ENCODE measurements at regions not wholly inside any gene's neighbourhood (a gene's known extent, or its start where the extent isn't known, plus 50 kb on each side); places are given as distances from the start of the nearest gene placed in this dataset.

DNA sequence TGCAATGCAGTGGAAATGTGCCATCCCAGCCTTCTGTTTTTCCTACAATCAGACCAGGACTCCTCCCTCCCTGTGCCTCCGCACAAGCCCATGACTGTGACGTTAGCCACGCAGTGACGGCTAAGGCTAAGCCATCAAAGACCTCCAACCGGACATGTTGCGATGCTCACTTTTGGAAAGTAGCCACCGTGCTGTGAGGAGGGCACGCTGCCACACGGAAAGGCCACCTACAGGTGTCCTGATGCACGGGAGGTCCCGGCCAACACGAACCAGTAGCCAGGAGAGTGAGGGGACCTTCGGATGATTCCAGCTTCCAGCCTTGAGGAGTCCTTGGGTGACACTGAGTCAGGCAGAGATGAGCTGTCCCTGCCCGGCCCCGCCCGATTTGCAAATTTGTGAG is 53.9 kb downstream of the FOXL1 start:
- no peak for DNase-seq (ENCODE audit: extremely low read depth in 1 of 2, low read depth in 1 of 2)

DNA sequence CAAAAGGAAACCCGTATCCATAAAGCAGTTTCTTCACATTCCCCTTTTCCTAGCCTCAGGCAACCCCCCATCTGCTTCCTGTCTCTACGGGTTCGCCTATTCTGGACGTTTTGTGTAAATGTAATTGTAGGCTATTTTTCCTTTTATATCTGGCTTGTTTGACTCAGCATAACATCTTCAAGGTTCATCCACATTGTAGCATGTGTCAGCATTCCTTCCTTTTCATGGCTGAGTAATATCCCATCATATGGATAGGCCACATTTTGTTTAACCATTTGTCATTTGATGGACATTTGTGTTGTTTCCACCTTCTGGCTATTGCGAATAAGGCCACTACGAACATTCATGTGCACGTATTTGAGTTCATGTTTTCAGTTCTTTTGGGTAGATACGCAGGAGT is 54.6 kb downstream of the FOXL1 start:
- DNase-seq (ENCODE audit: extremely low read depth in 1 of 2, low read depth in 1 of 2): no peak

DNA sequence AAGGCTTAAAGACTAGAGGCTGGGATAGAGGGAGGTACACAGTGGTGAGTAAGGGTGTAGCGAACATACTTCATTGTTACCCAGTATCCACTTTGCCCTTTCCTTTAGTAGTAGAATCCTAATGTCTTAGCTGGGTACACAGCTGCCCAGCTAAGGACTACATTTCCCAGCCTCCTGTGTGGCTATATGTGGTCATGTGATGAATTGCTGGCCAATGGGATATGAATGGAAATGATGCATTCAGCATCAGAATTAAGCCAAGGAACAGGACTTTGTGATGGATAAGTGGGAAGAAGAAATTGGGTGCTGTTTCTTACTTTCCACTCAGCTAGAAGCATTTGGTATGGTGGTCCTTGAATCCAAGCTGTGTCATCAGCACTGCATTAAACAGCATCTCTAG is 55.9 kb downstream of the FOXL1 start:
- no peak for DNase-seq (ENCODE audit: extremely low read depth in 1 of 2, low read depth in 1 of 2)

DNA sequence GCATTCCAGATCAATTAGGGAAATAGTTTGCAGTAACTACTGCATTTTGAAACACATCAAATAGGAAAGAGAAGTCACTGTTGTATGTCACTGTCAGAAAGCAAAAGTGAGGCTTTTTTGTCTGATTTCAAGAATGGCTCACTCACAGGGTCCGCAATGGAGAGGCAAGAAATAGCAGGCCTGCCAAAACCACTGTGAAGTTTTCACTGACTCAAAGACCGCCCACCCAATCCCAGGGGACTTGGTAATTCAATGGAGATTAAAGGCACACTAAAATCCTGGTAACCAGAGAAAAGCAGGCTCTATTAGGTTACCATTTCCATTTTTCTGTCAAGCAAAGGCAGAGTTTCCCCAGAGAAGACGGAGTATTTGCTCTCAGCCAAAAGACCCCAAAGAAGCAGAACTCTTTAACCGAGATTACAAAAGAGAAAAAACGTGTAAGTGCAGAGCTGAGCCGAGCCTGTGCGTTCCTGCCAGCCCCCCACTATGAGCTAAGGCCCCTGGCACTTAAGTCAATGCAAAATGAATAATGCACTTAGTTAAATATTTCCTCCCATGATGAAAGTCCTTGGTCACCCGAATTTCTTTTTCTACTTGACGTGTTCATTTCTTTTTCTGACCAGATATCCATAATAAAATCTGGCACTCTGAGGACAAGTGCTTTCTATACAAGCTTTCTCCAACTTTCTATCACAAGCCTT is 57.0 kb downstream of the FOXL1 start:
- no peak for DNase-seq (ENCODE audit: extremely low read depth in 1 of 2, low read depth in 1 of 2)

DNA sequence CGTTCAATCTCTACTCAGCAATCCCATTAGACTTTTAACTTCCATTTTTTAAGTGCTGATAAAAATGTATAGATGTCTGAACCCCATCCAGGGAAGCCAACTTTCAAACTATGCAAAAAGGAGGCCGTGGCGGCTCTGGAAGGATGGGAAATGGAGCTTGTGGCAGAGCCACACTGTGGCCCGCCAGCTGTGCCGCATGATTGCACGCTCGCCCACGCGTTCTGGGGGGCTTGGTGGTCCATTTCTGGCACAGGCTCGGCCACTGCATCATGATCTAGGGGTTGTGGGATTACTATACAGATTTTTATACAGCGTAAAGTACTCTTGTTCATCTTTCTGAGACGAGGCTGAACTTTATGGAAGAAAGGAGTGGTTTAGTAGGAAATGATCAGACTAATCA is 57.6 kb downstream of the FOXL1 start:
- DNase-seq (ENCODE audit: extremely low read depth in 1 of 2, low read depth in 1 of 2): no peak

DNA sequence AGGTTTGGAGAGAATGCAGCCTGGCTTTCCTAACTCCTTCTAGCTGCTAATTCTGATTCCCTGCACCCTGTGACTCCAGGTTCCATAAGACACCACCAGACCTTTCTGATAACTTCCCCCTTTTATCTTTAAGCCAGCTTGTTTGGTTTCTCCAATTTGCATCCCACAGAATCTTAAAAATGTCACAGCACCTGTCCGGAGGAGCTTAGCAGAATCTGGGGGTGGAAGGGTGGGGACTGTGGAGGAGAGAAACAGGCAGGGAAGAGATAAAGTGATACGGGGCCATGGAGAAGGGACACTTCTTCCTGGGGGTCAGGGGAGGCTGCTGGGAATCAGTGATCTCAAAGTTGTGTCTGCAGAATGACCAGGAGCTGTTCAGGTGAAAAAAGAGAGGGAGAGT is 59.4 kb downstream of the FOXL1 start:
- no peak for DNase-seq (ENCODE audit: extremely low read depth in 1 of 2, low read depth in 1 of 2)

DNA sequence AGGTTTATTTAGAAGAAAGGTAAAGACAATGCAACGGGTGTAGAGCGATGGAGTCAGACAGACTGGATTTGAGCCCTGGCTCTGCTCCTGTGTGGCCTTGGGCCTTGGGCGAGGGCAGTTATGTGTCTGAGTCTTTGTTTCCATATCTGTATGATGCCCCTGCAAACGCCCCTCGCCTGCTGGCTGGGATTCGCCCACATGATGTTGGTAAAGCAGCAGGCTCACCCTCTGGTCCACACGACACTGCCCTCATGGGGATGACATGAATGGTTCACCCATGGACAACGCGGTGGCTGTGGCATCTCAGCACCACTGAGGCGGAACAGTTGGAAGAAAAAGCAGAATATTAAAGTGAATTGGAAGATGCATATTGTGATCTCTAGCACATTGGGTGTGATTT is 60.3 kb downstream of the FOXL1 start:
- DNase-seq (ENCODE audit: extremely low read depth in 1 of 2, low read depth in 1 of 2): no peak

DNA sequence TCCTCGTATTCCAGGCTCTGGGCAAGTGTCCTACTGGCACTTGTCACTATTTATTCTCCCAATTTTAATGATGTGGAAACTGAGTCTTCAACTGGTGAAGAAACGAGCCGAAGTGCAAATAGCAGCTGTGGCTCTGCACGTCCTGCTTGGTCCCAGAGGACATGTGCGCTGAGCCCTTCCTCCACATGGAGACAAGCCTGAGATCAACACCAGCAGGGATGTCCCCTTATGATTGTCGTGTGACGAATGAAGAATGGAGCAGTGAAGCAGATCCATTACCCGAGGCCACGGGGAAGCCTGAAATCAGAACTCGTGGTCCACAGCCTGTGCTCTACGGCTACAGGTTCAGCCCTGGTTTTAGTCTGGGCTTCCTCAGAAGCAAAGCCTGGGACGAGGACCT is 61.0 kb downstream of the FOXL1 start:
- no peak for DNase-seq (ENCODE audit: extremely low read depth in 1 of 2, low read depth in 1 of 2)

DNA sequence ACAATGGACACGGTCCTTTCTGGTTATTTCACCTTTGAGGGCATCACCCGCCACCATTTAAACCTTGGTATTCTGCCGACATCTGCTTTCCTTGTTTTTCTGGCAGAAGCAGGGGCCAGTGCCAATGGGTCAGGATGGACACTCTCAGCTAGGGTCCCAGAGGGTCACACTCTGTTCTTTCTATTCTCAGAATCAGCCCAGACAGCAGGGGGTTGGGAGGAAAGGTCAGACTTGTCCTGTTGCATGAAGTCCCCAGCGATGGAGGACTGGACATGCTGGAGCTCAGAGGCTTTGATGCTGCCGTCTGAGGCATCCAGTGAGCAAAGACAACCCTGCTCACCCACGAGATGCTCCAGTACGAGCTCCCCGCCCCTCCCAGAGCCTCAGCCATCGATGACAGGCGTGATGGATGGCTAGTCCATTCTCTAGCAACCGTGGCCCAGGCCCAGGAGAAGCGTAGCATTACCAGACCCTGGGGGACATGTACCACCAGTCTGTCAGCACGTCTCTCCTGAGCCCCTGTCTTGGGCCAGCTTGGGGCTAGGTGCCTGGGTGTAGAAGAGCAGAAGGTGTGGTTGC is 62.0 kb downstream of the FOXL1 start:
- DNase-seq (ENCODE audit: extremely low read depth in 1 of 2, low read depth in 1 of 2): no peak

DNA sequence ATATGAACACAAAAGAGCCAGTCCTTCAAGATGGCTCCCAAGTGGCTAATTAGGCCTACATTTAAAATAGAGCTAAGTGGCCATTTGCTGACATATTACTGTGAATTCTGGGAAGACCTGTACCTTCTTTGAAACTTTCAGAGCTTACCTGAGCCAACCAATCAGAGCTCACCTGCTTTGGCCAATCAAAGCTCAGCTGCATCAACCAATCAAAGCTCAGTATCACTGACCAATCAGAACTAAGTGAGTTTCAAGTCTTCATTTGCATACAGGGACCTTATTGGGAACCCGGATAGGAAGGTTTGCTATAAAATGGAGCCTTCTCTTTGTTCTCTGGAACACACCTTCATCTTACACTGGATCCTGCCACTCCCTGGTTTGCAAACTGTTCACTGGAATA is 63.7 kb downstream of the FOXL1 start:
- no peak for DNase-seq (ENCODE audit: extremely low read depth in 1 of 2, low read depth in 1 of 2)

DNA sequence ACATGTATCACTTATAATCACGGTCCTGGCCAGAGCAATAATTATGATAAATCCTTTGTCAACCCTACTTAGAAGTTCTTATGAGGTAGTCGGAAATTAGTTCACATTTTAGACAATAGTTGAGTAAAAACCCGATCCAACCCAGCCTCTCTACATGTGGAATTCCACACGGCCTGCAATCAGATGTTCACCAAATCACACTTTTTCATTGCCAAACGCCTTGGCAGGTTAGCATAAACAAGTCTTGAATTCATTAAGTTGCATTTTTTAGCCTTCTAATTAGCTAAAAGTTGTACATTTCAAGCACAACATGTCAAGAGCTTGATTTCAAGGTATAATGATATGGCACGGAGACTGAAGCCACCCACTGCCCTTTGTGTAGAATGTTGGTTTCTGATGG is 65.3 kb downstream of the FOXL1 start:
- no peak for DNase-seq (ENCODE audit: extremely low read depth in 1 of 2, low read depth in 1 of 2)

DNA sequence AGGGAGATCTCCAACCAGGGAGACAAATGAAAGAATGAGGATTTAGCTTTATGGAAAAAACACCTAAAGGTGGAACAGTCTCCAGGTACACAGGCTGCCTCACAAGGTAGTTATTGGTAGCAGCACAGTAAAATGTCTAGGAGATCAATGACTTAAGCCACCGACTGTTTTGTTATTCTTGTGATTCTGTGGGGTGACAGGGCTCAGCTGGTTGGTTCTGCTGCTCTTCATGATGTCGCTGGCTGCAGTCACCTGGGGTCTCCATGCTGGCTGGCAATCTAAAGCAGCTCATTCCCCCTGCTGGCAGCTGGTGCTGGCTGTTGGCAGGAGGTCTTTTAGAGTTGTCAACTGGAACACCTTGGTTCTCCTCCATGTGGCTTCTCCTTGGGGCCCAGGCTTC is 69.2 kb downstream of the FOXL1 start:
- DNase-seq (ENCODE audit: extremely low read depth in 1 of 2, low read depth in 1 of 2): no peak

DNA sequence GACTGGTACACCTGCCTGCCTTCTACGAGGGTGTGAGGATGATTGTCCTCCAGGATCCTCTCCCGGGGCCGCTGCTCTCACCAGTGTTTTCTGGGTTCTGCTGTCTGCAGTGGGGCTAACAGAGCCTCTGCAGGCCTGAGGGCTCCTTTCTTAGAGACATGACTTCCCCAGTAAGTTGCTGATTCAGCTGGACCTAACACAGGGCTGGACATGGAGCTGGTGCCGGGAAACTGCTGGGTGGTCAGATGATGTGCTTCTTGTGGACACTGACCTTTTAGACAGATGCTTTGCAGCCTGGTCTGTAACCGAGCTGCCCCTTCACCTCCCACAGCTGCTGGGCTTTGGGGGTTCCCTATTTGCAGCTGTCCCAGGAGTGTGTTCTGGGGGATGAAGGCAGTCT is 71.5 kb downstream of the FOXL1 start:
- no peak for DNase-seq (ENCODE audit: extremely low read depth in 1 of 2, low read depth in 1 of 2)

DNA sequence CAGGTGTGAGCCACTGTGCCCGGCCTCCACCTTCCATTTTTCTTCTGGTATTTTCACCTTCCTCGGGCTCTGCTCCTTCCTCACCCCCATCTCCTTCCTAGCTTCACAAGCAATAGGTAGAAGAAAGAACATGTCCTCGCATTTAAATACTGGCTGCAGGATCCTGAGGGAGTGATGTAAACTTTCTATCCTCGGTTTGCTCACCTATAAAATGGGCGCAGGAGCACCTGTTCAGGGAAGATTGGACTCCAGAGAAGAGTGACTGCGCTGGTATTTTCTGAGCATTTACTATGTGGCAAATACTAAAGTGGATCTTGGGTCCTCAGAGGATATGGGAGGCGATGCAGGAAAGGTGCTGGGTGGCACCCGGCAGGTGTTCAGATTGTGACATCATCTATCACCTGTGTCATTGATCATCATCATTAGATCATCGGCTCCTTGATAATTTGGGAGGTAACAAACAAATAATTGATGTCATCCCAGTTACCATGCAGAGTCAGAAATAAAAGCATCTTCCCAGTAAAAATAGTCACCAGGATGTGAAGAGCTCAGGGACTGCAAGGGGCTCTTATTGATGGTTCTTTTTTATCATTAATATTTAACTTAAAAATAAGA is 72.8 kb downstream of the FOXL1 start:
- no peak for DNase-seq (ENCODE audit: extremely low read depth in 1 of 2, low read depth in 1 of 2)

DNA sequence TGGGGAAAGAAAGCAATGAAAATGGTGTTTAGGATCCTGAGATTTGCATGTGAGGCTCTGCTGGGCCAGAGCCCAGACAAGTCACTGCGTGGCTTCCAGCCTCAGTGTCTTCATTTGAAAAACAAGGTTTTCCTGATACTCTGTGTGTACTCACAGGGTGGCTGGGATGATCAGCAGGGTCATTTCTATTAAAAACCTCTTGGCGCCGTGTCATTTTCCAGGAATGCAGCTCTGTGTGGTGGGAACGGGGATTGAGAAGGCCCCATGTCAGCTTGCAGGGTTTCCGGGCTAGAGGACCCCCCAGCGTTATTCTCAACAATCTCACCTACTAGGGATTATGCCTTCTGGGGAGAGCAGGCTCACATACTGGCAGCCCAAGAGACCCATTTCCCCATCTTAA is 73.5 kb downstream of the FOXL1 start:
- no peak for DNase-seq (ENCODE audit: extremely low read depth in 1 of 2, low read depth in 1 of 2)

DNA sequence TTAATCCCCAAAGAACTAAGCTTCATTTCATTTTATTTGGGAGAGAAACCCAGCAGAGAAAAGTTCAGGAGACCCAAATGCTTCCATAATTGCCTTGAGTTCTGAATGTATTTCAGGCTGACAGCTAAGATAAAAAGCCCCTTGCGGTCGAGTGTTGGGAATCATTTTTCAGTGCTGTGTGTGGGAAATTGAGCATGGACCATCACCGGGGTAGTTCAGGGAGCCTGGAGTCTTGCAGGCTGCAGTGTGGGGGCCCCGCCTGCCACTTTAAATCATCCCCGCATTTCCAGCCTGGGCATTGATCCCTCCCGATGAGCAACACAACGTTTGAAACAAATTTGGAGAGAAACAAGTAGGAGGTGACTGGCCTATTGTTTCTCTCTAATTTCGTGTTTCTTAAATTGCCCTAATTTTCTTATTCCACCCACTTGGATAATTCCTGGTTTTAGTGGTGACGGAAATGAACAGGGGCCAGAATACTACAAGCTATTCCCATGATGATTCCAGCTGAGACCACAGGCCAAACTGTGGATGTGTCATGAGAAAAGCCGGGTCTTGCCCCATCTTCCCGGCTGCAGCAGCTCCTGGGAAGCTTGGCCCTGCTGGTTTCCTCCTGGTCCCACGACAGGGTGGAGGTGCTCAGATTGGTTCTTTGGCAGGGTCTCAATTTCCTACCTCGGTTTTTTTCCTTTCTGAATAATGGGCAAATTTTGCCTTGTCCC is 75.1 kb downstream of the FOXL1 start:
- no peak for DNase-seq (ENCODE audit: extremely low read depth in 1 of 2, low read depth in 1 of 2)

DNA sequence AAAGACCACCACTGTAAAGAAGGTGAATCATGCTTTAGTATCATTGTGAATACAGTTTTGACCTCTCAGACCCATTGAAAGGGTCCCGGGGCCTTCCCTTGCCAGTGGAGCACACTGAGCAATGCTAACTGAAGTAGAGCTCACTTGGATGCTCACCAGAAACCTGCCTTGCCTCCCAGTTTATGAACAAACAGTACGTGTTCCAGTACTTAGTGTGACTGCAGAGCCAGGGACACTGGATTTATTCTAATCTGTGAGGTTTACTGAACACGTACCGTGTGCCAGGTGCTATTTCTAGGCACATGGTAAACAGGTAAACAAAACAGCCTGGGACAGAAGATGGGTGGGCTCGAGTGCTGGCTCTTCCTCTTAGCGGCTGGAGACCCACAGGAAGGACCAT is 79.6 kb downstream of the FOXL1 start:
- DNase-seq (ENCODE audit: extremely low read depth in 1 of 2, low read depth in 1 of 2): no peak

DNA sequence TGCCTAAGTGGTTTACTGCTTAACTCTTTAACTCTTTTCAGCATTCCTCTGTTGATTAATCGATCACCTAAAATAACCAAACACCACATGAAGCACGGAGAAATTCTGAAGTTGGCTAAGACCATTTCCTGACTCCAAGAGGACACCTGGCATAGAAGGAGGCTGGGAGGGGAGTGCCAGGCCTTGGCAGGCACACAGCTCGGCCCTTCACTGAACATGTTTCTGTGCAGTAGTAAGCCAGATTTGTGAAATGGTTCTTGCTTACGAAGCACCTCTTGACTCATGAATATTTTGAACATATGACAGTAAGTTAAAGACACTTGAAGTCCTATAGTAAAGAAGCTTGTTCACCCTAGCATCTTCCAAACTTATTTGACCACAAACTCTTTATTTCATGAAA is 82.3 kb downstream of the FOXL1 start:
- no peak for DNase-seq (ENCODE audit: extremely low read depth in 1 of 2, low read depth in 1 of 2)

DNA sequence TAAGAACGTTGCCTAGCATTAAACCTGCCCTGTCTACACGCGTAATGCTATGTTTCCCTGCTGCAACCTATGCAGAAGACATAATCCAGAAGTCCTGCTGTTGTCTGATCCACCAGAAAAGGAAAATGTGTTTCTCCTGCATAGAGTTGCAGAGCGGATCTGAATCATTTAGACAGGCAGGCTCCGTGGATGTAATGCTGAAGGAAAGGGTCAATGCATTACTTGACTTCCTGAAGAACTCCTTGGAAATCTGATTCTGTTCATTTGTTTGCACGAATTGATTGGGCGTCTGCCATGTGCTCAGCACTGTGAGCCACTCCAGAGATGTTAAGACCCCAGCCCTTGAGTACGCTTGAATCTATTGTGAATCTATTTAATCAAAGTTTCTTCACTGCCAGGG is 83.4 kb downstream of the FOXL1 start:
- DNase-seq (ENCODE audit: extremely low read depth in 1 of 2, low read depth in 1 of 2): no peak

DNA sequence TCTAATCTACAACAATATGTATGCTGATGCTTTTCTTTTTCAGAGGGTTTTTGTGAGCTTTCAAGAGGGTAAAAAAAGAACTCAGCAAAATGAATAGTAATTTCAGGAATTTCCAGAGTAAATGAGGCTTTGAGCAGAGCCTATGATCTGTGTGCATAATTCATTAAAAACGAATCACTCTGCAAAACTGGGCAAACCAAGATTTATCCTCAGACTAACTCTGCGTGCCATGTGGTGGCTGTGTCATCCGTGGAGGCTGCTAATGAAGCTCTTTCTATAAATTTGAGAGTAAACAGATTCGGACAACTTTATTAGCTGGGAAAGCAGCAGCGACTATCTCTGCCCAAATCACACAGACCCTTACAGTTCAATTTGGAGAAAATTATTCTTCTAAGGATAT is 83.8 kb downstream of the FOXL1 start:
- DNase-seq (ENCODE audit: extremely low read depth in 1 of 2, low read depth in 1 of 2): no peak

DNA sequence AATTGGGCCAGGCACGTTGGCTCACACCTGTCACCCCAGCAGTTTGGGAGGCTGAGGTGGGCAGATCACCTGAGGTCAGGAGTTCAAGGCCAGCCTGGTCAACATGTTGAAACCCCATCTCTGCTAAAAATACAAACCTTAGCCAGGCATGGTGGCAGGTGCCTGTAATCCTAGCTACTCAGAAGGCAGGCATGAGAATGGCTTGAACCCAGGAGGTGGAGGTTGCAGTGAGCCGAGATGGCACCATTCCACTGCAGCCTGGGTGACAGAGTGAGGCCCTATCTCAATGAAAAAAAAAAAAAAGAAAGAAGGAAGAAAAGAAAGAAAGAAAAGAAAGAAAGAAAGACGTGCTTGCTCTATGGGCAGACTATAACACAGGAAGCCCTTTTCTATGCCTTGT is 84.4 kb downstream of the FOXL1 start:
- no peak for DNase-seq (ENCODE audit: extremely low read depth in 1 of 2, low read depth in 1 of 2)

Data from stimulated activated CD8-positive, alpha-beta memory T cell treated with anti-CD3 and anti-CD28 coated beads, Interleukin-7, amount 100 ng/mL, for 48 hours (primary cell).